ENCODE measurements at regions not wholly inside any gene's neighbourhood (a gene's known extent, or its start where the extent isn't known, plus 50 kb on each side); places are given as distances from the start of the nearest gene placed in this dataset.
"Not testable (repeated sequence)": the region's sequence is repeated elsewhere in the genome, so short reads cannot be mapped to it uniquely, and the experiment has no call there.

- Histone ChIP-seq H3K4me3 (no peak overlapping the region), H3K27me3 (ENCODE audit: low read depth) (no peaks in the 10 kb centered on the region), H3K27ac (replicated peaks) (no peak overlapping the region), H3K36me3 (no peaks in the 10 kb centered on the region), H3K9me3 (replicated peaks) (peaks cover 29% of the 10 kb centered on the region), H3K4me1 (no peaks in the 10 kb centered on the region)
- intact Hi-C loops (cut with micrococcal nuclease), result no loop called here
- DNase-seq, result no peak
- TF ChIP-seq, protein P1, sequence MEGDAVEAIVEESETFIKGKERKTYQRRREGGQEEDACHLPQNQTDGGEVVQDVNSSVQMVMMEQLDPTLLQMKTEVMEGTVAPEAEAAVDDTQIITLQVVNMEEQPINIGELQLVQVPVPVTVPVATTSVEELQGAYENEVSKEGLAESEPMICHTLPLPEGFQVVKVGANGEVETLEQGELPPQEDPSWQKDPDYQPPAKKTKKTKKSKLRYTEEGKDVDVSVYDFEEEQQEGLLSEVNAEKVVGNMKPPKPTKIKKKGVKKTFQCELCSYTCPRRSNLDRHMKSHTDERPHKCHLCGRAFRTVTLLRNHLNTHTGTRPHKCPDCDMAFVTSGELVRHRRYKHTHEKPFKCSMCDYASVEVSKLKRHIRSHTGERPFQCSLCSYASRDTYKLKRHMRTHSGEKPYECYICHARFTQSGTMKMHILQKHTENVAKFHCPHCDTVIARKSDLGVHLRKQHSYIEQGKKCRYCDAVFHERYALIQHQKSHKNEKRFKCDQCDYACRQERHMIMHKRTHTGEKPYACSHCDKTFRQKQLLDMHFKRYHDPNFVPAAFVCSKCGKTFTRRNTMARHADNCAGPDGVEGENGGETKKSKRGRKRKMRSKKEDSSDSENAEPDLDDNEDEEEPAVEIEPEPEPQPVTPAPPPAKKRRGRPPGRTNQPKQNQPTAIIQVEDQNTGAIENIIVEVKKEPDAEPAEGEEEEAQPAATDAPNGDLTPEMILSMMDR (IDR thresholded peaks at IDR 0.05; ENCODE audit: borderline replicate concordance), result no peak
These were observed 621.5 kb upstream of the LUZP2 start for GRCh38 chr11:23875176-23875850.

- H3K27ac ChIP-seq (replicated peaks); H3K27me3 ChIP-seq (ENCODE audit: low read depth); DNase-seq; H3K4me1 ChIP-seq; intact Hi-C loops (cut with micrococcal nuclease); H3K4me3 ChIP-seq; H3K36me3 ChIP-seq: not testable (repeated sequence)
- peaks cover 28% of the 10 kb centered on the region for H3K9me3 ChIP-seq (replicated peaks)
These were observed 613.3 kb upstream of the LUZP2 start for GRCh38 chr11:23883426-23884048.

DNA sequence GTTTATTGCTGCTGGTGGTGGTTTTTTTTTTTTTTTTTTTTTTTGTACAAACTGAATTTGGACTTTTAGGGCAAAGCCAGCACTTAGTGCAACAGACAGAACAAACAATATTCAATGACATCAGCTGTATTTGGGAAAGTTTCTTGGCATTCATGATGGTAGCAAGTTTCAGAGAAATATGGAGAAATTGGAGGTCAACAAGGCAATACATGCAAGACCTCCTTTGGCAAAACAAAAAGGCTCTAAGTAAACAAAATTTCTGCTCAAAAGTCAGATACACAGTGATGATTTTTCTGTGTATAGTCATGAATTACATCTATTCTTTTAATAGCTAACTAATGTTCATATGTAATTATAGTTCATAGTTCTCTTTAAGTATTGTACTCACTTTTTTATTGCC lies 612.5 kb upstream of the LUZP2 start:
- no peak overlapping the region for H3K4me3 ChIP-seq
- TF ChIP-seq, protein P1 (IDR thresholded peaks at IDR 0.05; ENCODE audit: borderline replicate concordance), result no peak
- no peak overlapping the region for H3K27ac ChIP-seq (replicated peaks)
- H3K27me3 ChIP-seq (ENCODE audit: low read depth), result no peaks in the 10 kb centered on the region
- intact Hi-C loops (cut with micrococcal nuclease), result no loop called here
- H3K9me3 ChIP-seq (replicated peaks), result peaks cover 20% of the 10 kb centered on the region
- no peaks in the 10 kb centered on the region for H3K4me1 ChIP-seq
- no peaks in the 10 kb centered on the region for H3K36me3 ChIP-seq
- DNase-seq, result no peak

DNA sequence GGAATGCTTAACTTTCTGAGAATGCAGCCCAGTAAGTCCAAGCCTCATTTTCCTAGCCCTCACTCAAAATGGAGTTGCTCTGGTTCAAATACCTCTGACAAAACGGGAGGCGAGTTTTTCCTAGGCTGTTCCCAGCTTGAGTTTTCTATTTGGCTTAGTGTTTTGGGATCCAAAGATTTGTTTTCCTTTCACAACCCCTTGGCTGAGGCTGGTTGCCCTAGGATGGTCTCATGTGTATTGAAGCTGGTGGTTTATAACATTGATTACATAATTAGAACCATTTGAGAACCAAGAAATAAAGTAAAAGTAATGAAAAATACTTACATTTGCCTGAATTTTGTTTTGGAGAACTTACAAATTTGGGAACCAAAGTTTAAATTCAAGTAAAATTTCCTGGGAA lies 611.1 kb upstream of the LUZP2 start:
- no peaks in the 10 kb centered on the region for H3K4me1 ChIP-seq
- no peak overlapping the region for H3K27ac ChIP-seq (replicated peaks)
- H3K9me3 ChIP-seq (replicated peaks), result peaks cover 18% of the 10 kb centered on the region
- H3K4me3 ChIP-seq, result no peak overlapping the region
- H3K36me3 ChIP-seq, result no peaks in the 10 kb centered on the region
- H3K27me3 ChIP-seq (ENCODE audit: low read depth), result no peaks in the 10 kb centered on the region
- TF ChIP-seq, protein P1 (IDR thresholded peaks at IDR 0.05; ENCODE audit: borderline replicate concordance), result no peak
- intact Hi-C loops (cut with micrococcal nuclease), result no loop called here
- no peak for DNase-seq

- H3K36me3 ChIP-seq; H3K27ac ChIP-seq (replicated peaks); H3K4me3 ChIP-seq; H3K4me1 ChIP-seq; DNase-seq; H3K27me3 ChIP-seq (ENCODE audit: low read depth); intact Hi-C loops (cut with micrococcal nuclease): not testable (repeated sequence)
- peaks cover 12% of the 10 kb centered on the region for H3K9me3 ChIP-seq (replicated peaks)
These were observed 609.7 kb upstream of the LUZP2 start for GRCh38 chr11:23887122-23887521.

- no peaks in the 10 kb centered on the region for H3K27me3 ChIP-seq (ENCODE audit: low read depth)
- intact Hi-C loops (cut with micrococcal nuclease), result no loop called here
- TF ChIP-seq, protein P1 (IDR thresholded peaks at IDR 0.05; ENCODE audit: borderline replicate concordance), result no peak
- no peak for DNase-seq
- H3K36me3 ChIP-seq, result no peaks in the 10 kb centered on the region
- H3K4me1 ChIP-seq, result no peaks in the 10 kb centered on the region
- no peak overlapping the region for H3K27ac ChIP-seq (replicated peaks)
- H3K9me3 ChIP-seq (replicated peaks), result peaks cover 6% of the 10 kb centered on the region
- H3K4me3 ChIP-seq, result no peak overlapping the region
These were observed 603.7 kb upstream of the LUZP2 start for GRCh38 chr11:23893126-23893525.
